NT2/D1 (cell line): ENCODE measurements at regions not wholly inside any gene's neighbourhood (a gene's known extent, or its start where the extent isn't known, plus 50 kb on each side); places are given as distances from the start of the nearest gene placed in this dataset.

ENCODE experiments used
- DNase-seq: peaks from one replicate; pipeline ENCODE4 v3.0.0-alpha.2; 2011; ENCODE audit warnings: low read depth, low spot score
- H3K27me3 ChIP-seq: 2 replicates; pipeline ENCODE4 v1.6.0; 2011; ENCODE audit warnings: mild to moderate bottlenecking; ENCODE audit not compliant: insufficient read length, insufficient read depth
- H3K36me3 ChIP-seq: 2 replicates; pipeline ENCODE4 v1.6.1; 2011; ENCODE audit warnings: mild to moderate bottlenecking, low read length, mixed read lengths; ENCODE audit not compliant: insufficient read depth, insufficient read length
- H3K4me1 ChIP-seq: 2 replicates; pipeline ENCODE4 v1.5.1; 2011; ENCODE audit not compliant: insufficient read depth, insufficient read length
- H3K4me3 ChIP-seq: 2 replicates; pipeline ENCODE4 v1.5.1; 2011; ENCODE audit warnings: low read depth; ENCODE audit not compliant: insufficient read length
- H3K9ac ChIP-seq: 2 replicates; pipeline ENCODE4 v1.6.0; 2011; ENCODE audit warnings: low read depth; ENCODE audit not compliant: insufficient read length
- H3K9me3 ChIP-seq: 2 replicates; pipeline ENCODE4 v1.5.1; 2011; ENCODE audit warnings: mild to moderate bottlenecking, low read length; ENCODE audit not compliant: insufficient read depth
- SUZ12 ChIP-seq: IDR thresholded peaks from 2 replicates; pipeline ENCODE4 v1.6.1; 2011; ENCODE audit not compliant: insufficient read length, insufficient read depth; ENCODE audit errors: extremely low read depth
- YY1 ChIP-seq: IDR thresholded peaks from 2 replicates; pipeline ENCODE4 v1.6.1; 2011; ENCODE audit not compliant: insufficient read length, insufficient read depth
- ZNF274 ChIP-seq: IDR thresholded peaks from 2 replicates; pipeline ENCODE4 v1.6.1; 2011; ENCODE audit warnings: mild to moderate bottlenecking, low read depth, low read length

DNA sequence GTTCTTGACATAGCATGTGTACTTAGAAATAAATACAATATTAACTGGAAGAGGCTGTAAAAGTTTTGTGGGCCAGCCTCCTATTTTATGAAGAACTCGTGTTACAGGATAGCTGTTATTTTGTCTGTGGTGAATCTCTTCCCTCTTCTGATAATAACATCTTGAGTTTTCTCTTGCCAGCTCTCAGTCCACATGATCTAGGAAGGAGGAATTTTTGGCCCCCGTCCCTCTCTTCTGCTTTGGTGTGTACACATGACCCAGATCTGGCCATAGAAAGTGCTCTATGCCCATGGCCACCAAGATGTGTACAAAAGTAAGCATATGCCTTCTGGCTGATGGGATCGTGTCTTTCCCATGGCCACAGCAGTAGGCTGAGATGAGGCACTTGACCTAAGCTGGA lies 108.0 kb upstream of the LEF1 start:
- no peak for DNase-seq
- TF ChIP-seq SUZ12 (no peak), YY1 (no peak), ZNF274 (no peak)
- no peaks in the 10 kb centered on the region for H3K27me3 ChIP-seq
- H3K4me3 ChIP-seq: no peak overlapping the region
- no peaks in the 10 kb centered on the region for H3K9me3 ChIP-seq
- no peak overlapping the region for H3K9ac ChIP-seq
- no peaks in the 10 kb centered on the region for H3K4me1 ChIP-seq
- H3K36me3 ChIP-seq: no peaks in the 10 kb centered on the region

DNA sequence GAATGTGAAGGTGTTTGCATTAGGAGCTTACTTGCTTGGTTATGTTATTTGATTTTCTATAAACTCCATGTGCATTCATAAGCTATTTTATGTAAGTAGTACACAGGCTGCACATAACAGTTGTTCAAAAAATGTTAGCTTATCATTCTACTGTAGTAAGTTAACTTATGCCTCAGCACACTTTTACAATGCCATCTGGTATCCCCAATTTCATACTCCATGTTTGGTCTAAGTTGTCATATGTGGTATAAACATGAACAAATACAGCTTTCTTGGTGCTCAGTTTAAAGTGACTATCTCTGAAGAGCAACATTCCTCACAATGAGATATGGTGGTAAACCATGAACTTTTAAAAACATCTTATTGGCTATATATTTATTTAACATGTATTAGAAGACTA lies 104.3 kb upstream of the LEF1 start:
- Histone ChIP-seq H3K9ac (no peak overlapping the region), H3K4me3 (no peak overlapping the region), H3K4me1 (no peaks in the 10 kb centered on the region), H3K27me3 (no peaks in the 10 kb centered on the region), H3K36me3 (no peaks in the 10 kb centered on the region), H3K9me3 (no peaks in the 10 kb centered on the region)
- DNase-seq: no peak
- TF ChIP-seq SUZ12: no peak
- TF ChIP-seq YY1: no peak
- TF ChIP-seq ZNF274: no peak

DNA sequence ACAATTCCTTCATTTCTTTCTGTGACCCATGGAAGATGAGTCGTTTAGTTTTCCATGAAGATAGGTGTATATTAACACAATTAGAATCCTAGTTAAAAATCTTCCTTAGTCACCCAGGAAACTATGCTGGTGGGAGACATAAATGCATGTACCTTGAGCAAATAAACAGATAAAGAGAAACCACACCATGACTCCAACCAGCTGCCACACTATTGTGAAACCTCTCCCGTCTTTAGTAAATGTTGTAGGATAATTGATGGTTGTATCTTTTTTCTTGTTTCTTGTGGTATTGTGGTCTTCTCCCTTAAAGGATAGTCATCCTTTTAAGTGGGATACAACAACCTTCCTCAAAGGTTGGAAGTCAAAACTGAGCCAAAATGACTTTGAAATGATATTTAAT lies 103.8 kb upstream of the LEF1 start:
- no peaks in the 10 kb centered on the region for H3K27me3 ChIP-seq
- no peak for DNase-seq
- H3K4me1 ChIP-seq: no peaks in the 10 kb centered on the region
- H3K4me3 ChIP-seq: no peak overlapping the region
- H3K36me3 ChIP-seq: no peaks in the 10 kb centered on the region
- no peaks in the 10 kb centered on the region for H3K9me3 ChIP-seq
- TF ChIP-seq SUZ12: no peak
- no peak for TF ChIP-seq ZNF274
- no peak for TF ChIP-seq YY1
- no peak overlapping the region for H3K9ac ChIP-seq

DNA sequence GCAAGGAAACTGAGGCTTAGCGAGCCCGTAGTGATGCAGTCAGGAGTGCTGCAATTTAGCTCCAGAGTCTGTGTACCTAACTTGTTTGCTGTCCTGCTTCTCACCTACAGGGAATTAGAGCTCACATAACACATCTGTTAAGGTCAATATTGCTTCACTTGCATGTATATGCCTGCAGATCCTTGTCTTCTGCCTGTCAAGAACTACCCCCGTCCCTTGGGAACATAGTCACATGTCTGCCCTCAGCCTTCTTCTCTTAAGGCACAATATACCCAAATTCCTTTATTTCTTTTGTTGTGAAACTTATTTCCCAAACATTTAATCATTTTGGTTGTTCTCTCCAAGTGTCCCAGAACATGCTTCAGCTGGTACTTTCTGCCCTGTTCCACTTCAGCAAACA lies 103.3 kb upstream of the LEF1 start:
- TF ChIP-seq YY1 (no peak), ZNF274 (no peak), SUZ12 (no peak)
- Histone ChIP-seq H3K27me3 (no peaks in the 10 kb centered on the region), H3K9me3 (no peaks in the 10 kb centered on the region), H3K4me1 (no peaks in the 10 kb centered on the region), H3K36me3 (no peaks in the 10 kb centered on the region), H3K9ac (no peak overlapping the region), H3K4me3 (no peak overlapping the region)
- no peak for DNase-seq

DNA sequence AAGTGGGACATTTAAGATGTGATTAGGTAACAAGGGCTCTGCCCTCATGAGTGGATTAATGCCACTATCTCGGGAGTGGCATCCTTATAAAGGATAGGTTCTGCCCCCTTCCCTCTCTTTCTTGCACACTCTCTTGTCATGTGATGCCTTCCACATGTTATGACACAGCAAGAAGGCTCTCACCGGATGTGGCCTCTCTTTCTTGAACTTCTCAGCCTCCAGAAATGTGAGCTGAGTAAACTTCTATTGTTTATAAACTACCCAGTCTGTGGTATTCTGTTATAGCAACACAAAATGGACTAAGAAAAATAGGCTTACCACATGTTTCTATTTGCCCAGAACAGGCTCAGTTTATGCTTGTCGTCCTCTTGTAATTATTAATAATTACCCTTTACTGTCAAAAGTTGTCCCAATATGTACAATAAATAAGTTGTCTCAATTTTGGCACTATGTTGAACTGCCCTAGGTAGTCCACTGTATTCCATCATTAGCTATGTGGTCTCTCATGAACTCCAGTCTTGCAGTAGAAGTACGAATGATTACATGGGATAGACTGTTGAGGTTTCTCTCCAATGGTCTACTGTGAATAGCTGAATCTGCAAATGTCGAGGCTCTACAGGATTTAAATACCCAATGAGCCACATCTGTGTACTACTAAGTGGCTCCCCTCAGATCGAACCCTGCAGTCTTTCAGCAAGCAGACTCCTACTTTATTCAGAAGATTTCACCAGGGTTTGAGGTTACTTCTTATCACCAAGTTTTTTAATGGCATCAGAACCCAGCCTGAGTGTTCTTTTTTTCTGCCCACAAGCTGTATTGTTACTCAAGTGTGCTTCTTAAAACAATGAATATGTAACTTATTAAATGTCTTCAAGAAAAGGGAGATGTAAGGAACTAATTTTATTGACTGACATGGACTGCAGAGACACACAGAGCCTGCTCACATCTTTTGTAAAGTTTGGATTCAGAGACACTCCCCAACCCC lies 102.0 kb upstream of the LEF1 start:
- DNase-seq: no peak
- Histone ChIP-seq H3K4me1 (no peaks in the 10 kb centered on the region), H3K4me3 (no peak overlapping the region), H3K9me3 (no peaks in the 10 kb centered on the region), H3K9ac (no peak overlapping the region), H3K36me3 (no peaks in the 10 kb centered on the region), H3K27me3 (no peaks in the 10 kb centered on the region)
- TF ChIP-seq YY1: no peak
- TF ChIP-seq SUZ12: no peak
- TF ChIP-seq ZNF274: no peak

DNA sequence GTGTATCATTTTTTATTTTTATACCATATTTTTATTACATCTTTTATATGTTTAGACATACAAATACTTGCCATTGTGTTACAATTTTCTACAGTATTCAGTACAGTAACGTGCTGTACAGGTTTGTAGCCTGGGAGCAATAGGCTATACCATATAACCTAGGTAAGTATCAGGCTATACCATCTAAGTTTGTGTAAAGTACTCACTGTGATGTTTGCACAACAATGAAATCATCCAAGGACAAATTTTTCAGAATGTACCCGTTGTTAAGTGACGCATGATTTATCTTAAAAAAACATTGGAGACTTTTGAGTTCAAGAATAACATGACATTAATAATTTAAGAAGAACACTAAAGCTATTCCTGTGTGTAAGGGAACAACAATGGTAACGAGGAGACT lies 96.0 kb upstream of the LEF1 start:
- Histone ChIP-seq H3K9me3 (no peaks in the 10 kb centered on the region), H3K27me3 (no peaks in the 10 kb centered on the region), H3K4me3 (no peak overlapping the region), H3K9ac (no peak overlapping the region), H3K4me1 (no peaks in the 10 kb centered on the region), H3K36me3 (no peaks in the 10 kb centered on the region)
- DNase-seq: no peak
- TF ChIP-seq ZNF274: no peak
- TF ChIP-seq SUZ12: no peak
- no peak for TF ChIP-seq YY1

DNA sequence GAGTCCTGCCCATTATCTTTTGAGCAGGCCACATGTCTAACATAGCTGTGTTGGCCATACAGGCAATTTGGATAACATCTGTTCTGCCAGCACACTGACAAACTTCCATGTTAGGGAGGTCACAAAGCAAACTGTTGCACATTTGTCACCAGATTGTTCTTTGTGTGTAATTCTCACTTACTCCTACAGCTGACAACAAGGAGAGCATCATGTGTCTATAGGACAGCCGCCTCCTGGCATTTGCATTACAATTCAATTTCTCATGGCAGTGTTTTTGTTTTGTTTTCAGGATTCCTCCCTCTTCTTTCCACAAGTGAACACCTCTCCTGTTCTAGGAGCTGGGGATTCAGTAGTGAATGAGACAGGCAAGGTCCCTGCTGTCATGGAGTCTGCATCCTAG lies 94.3 kb upstream of the LEF1 start:
- H3K4me3 ChIP-seq: no peak overlapping the region
- DNase-seq: no peak
- H3K9ac ChIP-seq: no peak overlapping the region
- no peaks in the 10 kb centered on the region for H3K36me3 ChIP-seq
- H3K9me3 ChIP-seq: no peaks in the 10 kb centered on the region
- no peaks in the 10 kb centered on the region for H3K27me3 ChIP-seq
- TF ChIP-seq ZNF274: no peak
- no peak for TF ChIP-seq SUZ12
- TF ChIP-seq YY1: no peak
- H3K4me1 ChIP-seq: no peaks in the 10 kb centered on the region
